LNCAP (cell line): ENCODE measurements at regions not wholly inside any gene's neighbourhood (a gene's known extent, or its start where the extent isn't known, plus 50 kb on each side); places are given as distances from the start of the nearest gene placed in this dataset.

ENCODE experiments used
- CTCF ChIP-seq: fragments of 450-650 bp; IDR thresholded peaks from 2 replicates; pipeline ENCODE4 v1.5.1; 2017; ENCODE audit warnings: mild to moderate bottlenecking

GRCh38 chr16:31819386-31819785 lies 54.2 kb upstream of the ZNF267 start:
- no peak for TF ChIP-seq CTCF

- TF ChIP-seq CTCF, result no peak
These were observed 53.7 kb upstream of the ZNF267 start for GRCh38 chr16:31819948-31820347.
